ENCODE measurements at regions not wholly inside any gene's neighbourhood (a gene's known extent, or its start where the extent isn't known, plus 50 kb on each side); places are given as distances from the start of the nearest gene placed in this dataset.

GRCh38 chr3:177512945-177513814 is 315.9 kb upstream of the TBL1XR1 start (continued):
- TF ChIP-seq SOX6 (IDR thresholded peaks at IDR 0.05) = no peak
- TF ChIP-seq SOX6 (CRISPR knock-in tag; IDR thresholded peaks at IDR 0.05) = peak; percentile 80
- TF ChIP-seq ELF3 (CRISPR knock-in tag; IDR thresholded peaks at IDR 0.05) = peak; percentile 60
- TF ChIP-seq SMAD3 (CRISPR knock-in tag; IDR thresholded peaks at IDR 0.05) = peak; percentile 54; the same call in 1 of the 2 replicates
- 0 out of 2 replicates have a peak, but pooled peaks have one; percentile 54 for TF ChIP-seq ELF4 (CRISPR knock-in tag; IDR thresholded peaks at IDR 0.05; ENCODE audit: borderline replicate concordance)
- TF ChIP-seq HDAC2 (CRISPR knock-in tag; IDR thresholded peaks at IDR 0.05) = peak; percentile 60; the same call in 1 of the 2 replicates
- TF ChIP-seq RELA (CRISPR knock-in tag; IDR thresholded peaks at IDR 0.05) = 0 out of 2 replicates have a peak, but pooled peaks have one; percentile 26
- TF ChIP-seq KLF16 (CRISPR knock-in tag; IDR thresholded peaks at IDR 0.05) = no peak
- peak; percentile 63 for TF ChIP-seq ZGPAT (CRISPR knock-in tag; IDR thresholded peaks at IDR 0.05)
- TF ChIP-seq SOX13 (IDR thresholded peaks at IDR 0.05) = no peak
- TF ChIP-seq SOX13 (CRISPR knock-in tag; conservative IDR thresholded peaks at IDR 0.05 in 1 of 2, IDR thresholded peaks at IDR 0.05 in 1 of 2) = peak in 1 of 2 experiments; percentile 86; a peak in 2 of 4 replicates
- peak; percentile 80 for TF ChIP-seq RXRB (CRISPR knock-in tag; IDR thresholded peaks at IDR 0.05; ENCODE audit: borderline replicate concordance)
- TF ChIP-seq NR2F1 (CRISPR knock-in tag; IDR thresholded peaks at IDR 0.05) = peak in 1 of 2 experiments; percentile 68; a peak in 3 of 4 replicates
- TF ChIP-seq ZBTB34 (CRISPR knock-in tag; IDR thresholded peaks at IDR 0.05) = peak; percentile 95
- no peak for TF ChIP-seq ZNF224 (CRISPR knock-in tag; IDR thresholded peaks at IDR 0.05)
- peak; percentile 14; the same call in 1 of the 2 replicates for TF ChIP-seq GATAD1 (CRISPR knock-in tag; IDR thresholded peaks at IDR 0.05)
- TF ChIP-seq ZNF331 (CRISPR knock-in tag; IDR thresholded peaks at IDR 0.05) = peak; percentile 71; the same call in 1 of the 2 replicates
- 0 out of 2 replicates have a peak, but pooled peaks have one; percentile 33 for TF ChIP-seq GLI4 (CRISPR knock-in tag; IDR thresholded peaks at IDR 0.05; ENCODE audit: borderline replicate concordance)
- TF ChIP-seq TBX2 (CRISPR knock-in tag; IDR thresholded peaks at IDR 0.05; ENCODE audit: borderline replicate concordance) = peak; percentile 63; the same call in 1 of the 2 replicates
- peak; percentile 64 for TF ChIP-seq TCF7 (IDR thresholded peaks at IDR 0.05; ENCODE audit: low read depth)
- peak; percentile 66; the same call in 1 of the 2 replicates for TF ChIP-seq MEF2D (CRISPR knock-in tag; IDR thresholded peaks at IDR 0.05)
- TF ChIP-seq NR2C2 (CRISPR knock-in tag; IDR thresholded peaks at IDR 0.05; ENCODE audit: borderline replicate concordance) = peak; percentile 66; the same call in 1 of the 2 replicates
- no peak for TF ChIP-seq SATB2 (CRISPR knock-in tag; IDR thresholded peaks at IDR 0.05)
- TF ChIP-seq FOSL2 (CRISPR knock-in tag; IDR thresholded peaks at IDR 0.05) = peak; percentile 45
- peak in 1 of 2 experiments; percentile 86; a peak in 2 of 4 replicates for TF ChIP-seq EP300 (IDR thresholded peaks at IDR 0.05; ENCODE audit: low read depth in 2 of 2, low read length in 2 of 2)
- TF ChIP-seq EP300 (CRISPR knock-in tag; IDR thresholded peaks at IDR 0.05; ENCODE audit: borderline replicate concordance) = peak; percentile 68; the same call in 1 of the 2 replicates
- TF ChIP-seq GATAD2A (CRISPR knock-in tag; IDR thresholded peaks at IDR 0.05) = peak; percentile 86
